Psoas muscle (tissue), 7 donors: ENCODE measurements at regions not wholly inside any gene's neighbourhood (a gene's known extent, or its start where the extent isn't known, plus 50 kb on each side); places are given as distances from the start of the nearest gene placed in this dataset.

Source experiments
- ATAC-seq, 4 donors: fragments of 200-7000 bp; cut with Tn5 transposase; one replicate each; pipeline ENCODE4 v1.9.1; 2020; ENCODE audit warnings: moderate library complexity in 3 of 4, mild to moderate bottlenecking in 2 of 4
- DNase-seq, 2 donors: peaks; one replicate each; pipeline ENCODE4 v3.0.0-alpha.2; 2020
- H3K27ac ChIP-seq: fragments of 200-600 bp; one replicate; pipeline ENCODE4 v1.8.0; 2022
- H3K27me3 ChIP-seq, 3 donors: fragments of 200-600 bp in 1 of 3; one replicate each; pipeline versions ENCODE4 v1.6.1 to v1.8.0; 2013 to 2022; ENCODE audit warnings: low read length in 2 of 3, mild to moderate bottlenecking in 2 of 3, moderate library complexity in 1 of 3; ENCODE audit not compliant: insufficient read depth in 3 of 3
- H3K36me3 ChIP-seq, 2 donors: fragments of 200-600 bp in 1 of 2; one replicate each; pipeline versions ENCODE4 v1.6.1 to v1.8.0; 2013 to 2022; ENCODE audit warnings: low read depth in 1 of 2, mild to moderate bottlenecking in 1 of 2, moderate library complexity in 1 of 2; ENCODE audit not compliant: insufficient read depth in 1 of 2
- H3K4me1 ChIP-seq: fragments of 200-600 bp; one replicate; pipeline ENCODE4 v1.8.0; 2022
- H3K4me3 ChIP-seq: fragments of 200-600 bp; one replicate; pipeline ENCODE4 v1.8.0; 2022; ENCODE audit warnings: mild to moderate bottlenecking
- H3K9me3 ChIP-seq: fragments of 200-600 bp; one replicate; pipeline ENCODE4 v1.8.0; 2022
- WGBS, 3 donors: extraction: QIAGEN DNeasy Blood & Tissue Kit; methylation state at CpG; one replicate each; pipeline versions ENCODE4 v1.1.6 to v1.1.7; 2013; 5-methylcytosine and 5-hydroxymethylcytosine counted together
- intact Hi-C, 2 donors: fragments of 100-400 bp; cut with DNase I; formaldehyde crosslinking; loops; one replicate each; pipeline versions ENCODE4 v1.11.0 to v1.14.2; 2022
- TF ChIP-seq, protein P1 (sequence below): fragments of 200-600 bp; IDR thresholded peaks from one replicate; pipeline ENCODE4 v1.8.0; 2022; ENCODE audit warnings: antibody characterized with exemption
- donor health status: healthy with polysubstance abuse.
- donor health status: DM: no; HTN: no; CAD: no; lungs with moderate emphysema.
- donor health status: Bipolar disorder and iron deficiency.
- donor health status: healthy.
- donor health status: DM: yes; HTN: yes; CAD: no.
- donor health status: DM: no; HTN: no; CAD: no.
- donor health status: DM: yes; HTN: yes; CAD: no.

DNA sequence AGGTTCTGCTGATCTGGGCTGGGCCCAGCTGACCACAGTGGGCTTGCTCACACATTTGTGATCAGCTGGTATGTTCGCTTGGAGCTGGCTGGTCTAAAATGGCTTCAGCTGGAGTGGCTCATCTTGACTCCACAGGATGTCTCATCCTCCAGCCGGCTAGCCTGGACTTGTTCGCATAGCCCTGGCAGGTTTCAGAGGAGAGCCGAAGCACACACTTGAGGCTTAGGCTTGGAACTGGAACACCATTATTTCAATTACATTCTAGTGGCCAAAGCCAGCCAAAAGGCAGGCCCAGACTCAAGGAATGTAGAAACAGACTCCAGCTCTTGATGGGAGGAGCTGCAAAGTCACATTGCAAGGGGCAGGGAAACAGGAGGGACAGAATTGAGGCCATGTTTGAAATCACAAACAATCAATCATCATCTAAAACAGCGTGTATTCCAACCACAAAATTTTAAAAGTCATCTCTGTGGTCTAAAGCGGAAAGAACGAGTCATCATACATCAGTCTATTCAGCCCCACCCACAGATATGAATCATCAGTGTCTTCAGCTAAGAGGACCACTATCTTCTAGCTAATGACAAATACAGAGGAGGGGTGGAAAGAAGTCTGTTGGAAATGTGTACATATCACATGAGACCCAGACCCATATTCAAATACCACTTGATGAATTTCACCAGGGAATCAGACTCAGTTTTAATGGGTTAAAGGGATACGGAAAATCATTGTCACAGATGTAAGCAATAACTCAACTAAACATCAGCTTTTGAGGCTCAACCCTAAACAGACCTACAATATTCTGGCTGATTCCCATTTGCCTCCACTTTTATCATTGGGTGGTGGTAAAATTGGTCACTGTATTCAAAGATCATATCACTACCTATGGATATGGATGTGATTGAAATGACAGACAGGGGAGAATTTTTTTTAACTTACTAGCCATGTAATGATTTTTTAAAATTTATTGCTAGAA, 139.0 kb upstream of the MKLN1 start:
- H3K9me3 ChIP-seq, result no peaks in the 10 kb centered on the region
- no peaks in the 10 kb centered on the region for H3K27me3 ChIP-seq
- no peak overlapping the region for H3K4me3 ChIP-seq
- H3K27ac ChIP-seq, result peak overlapping the region; percentile 86
- DNase-seq (peak in 1 of 2 donors; percentile 56), ATAC-seq (peak; percentile 12 to 79 (median 50))
- no peaks in the 10 kb centered on the region for H3K36me3 ChIP-seq
- peaks cover 41% of the 10 kb centered on the region for H3K4me1 ChIP-seq
- WGBS, 3 donors, result 62 to 79% (median 69%) methylated on average over 8 of the region's 8 CpGs
- TF ChIP-seq, protein P1, sequence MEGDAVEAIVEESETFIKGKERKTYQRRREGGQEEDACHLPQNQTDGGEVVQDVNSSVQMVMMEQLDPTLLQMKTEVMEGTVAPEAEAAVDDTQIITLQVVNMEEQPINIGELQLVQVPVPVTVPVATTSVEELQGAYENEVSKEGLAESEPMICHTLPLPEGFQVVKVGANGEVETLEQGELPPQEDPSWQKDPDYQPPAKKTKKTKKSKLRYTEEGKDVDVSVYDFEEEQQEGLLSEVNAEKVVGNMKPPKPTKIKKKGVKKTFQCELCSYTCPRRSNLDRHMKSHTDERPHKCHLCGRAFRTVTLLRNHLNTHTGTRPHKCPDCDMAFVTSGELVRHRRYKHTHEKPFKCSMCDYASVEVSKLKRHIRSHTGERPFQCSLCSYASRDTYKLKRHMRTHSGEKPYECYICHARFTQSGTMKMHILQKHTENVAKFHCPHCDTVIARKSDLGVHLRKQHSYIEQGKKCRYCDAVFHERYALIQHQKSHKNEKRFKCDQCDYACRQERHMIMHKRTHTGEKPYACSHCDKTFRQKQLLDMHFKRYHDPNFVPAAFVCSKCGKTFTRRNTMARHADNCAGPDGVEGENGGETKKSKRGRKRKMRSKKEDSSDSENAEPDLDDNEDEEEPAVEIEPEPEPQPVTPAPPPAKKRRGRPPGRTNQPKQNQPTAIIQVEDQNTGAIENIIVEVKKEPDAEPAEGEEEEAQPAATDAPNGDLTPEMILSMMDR, result no peak
- intact Hi-C loops, result loop anchor here in 1 of 2 donors (5.0 kb wide), 1 partner anchor 76 kb away; no protein-coding TSS in a partner anchor

DNA sequence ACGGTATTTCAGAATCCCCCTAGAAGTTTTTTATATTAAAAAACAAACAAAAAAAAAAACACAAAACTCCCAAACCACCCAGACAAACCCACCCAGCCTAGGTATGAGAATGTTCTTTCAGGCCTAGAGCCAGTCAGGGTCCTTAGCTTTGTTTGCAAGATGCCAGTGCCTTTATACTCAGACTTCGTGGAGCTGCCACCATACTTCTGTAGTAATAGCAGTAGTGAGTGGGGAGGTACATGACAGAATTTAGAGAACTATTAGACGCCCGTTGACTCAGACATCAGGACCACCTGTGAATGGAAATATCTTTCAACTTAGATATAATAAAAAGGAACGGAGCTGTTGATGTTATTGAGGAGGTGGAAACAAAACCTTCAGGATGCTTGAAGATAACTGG, 138.2 kb upstream of the MKLN1 start:
- no peaks in the 10 kb centered on the region for H3K27me3 ChIP-seq
- TF ChIP-seq, protein P1, result no peak
- no peak overlapping the region for H3K4me3 ChIP-seq
- 85 to 89% (median 87%) methylated on average over 5 of the region's 5 CpGs for WGBS, 3 donors
- DNase-seq (no peak), ATAC-seq (no peak)
- intact Hi-C loops, result loop anchor here in 1 of 2 donors (5.0 kb wide), 1 partner anchor 77 kb away; no protein-coding TSS in a partner anchor
- H3K9me3 ChIP-seq, result no peaks in the 10 kb centered on the region
- H3K36me3 ChIP-seq, result no peaks in the 10 kb centered on the region
- H3K4me1 ChIP-seq, result peaks cover 41% of the 10 kb centered on the region
- H3K27ac ChIP-seq, result no peak overlapping the region

GRCh38 chr7:131190146-131190545, 137.5 kb upstream of the MKLN1 start:
- ATAC-seq (no peak), DNase-seq (no peak)
- no peak overlapping the region for H3K4me3 ChIP-seq
- 4 to 26% (median 17%) methylated on average over 2 of the region's 2 CpGs for WGBS, 3 donors
- H3K36me3 ChIP-seq, result no peaks in the 10 kb centered on the region
- TF ChIP-seq, protein P1, result no peak
- H3K27me3 ChIP-seq, result no peaks in the 10 kb centered on the region
- intact Hi-C loops, result loop anchor here in 1 of 2 donors (10.0 kb wide), 1 partner anchor 105 kb away; no protein-coding TSS in a partner anchor
- H3K4me1 ChIP-seq, result peaks cover 41% of the 10 kb centered on the region
- H3K27ac ChIP-seq, result no peak overlapping the region
- no peaks in the 10 kb centered on the region for H3K9me3 ChIP-seq

DNA sequence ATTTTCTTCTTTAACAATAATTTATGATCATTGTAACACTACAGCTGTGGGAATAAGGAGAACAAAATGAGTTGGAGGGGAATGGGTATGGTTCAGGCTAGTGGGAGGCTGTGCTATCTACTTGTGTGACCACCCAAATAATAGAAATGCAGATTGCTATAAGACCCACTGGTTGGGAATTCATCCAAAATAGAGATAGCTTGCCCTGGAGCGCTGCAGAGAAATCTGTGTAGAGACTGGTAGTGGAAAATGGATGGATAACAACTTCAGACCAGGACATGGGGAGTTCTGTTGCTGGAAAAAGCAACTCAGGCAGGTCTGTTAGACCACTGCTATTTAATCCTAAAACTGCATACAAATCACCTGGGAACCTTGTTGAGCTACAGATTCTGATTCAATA, 137.1 kb upstream of the MKLN1 start:
- peaks cover 38% of the 10 kb centered on the region for H3K4me1 ChIP-seq
- no peak for ATAC-seq

More for the DNA sequence above, 137.1 kb upstream of the MKLN1 start:
- no peak for DNase-seq
- H3K27me3 ChIP-seq, result no peaks in the 10 kb centered on the region
- TF ChIP-seq, protein P1, result no peak
- H3K27ac ChIP-seq, result no peak overlapping the region
- H3K4me3 ChIP-seq, result no peak overlapping the region
- no peaks in the 10 kb centered on the region for H3K36me3 ChIP-seq
- no peaks in the 10 kb centered on the region for H3K9me3 ChIP-seq
- 14 to 81% (median 77%) methylated on average over 1 of the region's 1 CpG for WGBS, 3 donors
- intact Hi-C loops, result loop anchor here in 1 of 2 donors (10.0 kb wide), 1 partner anchor 104 kb away; no protein-coding TSS in a partner anchor
